Body of pancreas (tissue), 4 donors: ENCODE measurements at regions not wholly inside any gene's neighbourhood (a gene's known extent, or its start where the extent isn't known, plus 50 kb on each side); places are given as distances from the start of the nearest gene placed in this dataset.

ENCODE experiments used
- POLR2A ChIP-seq, 3 donors: fragments of 450-650 bp; IDR thresholded peaks; one replicate each; pipeline ENCODE4 v1.6.1; 2016; ENCODE audit warnings: antibody characterized with exemption in 3 of 3, mild to moderate bottlenecking in 2 of 3
- TF ChIP-seq, protein P1 (sequence below), 7 experiments: fragments of 450-650 bp in 4 of 7; fragments of 200-600 bp in 3 of 7; sonication (generic) in 3 of 7; IDR thresholded peaks; one replicate each; pipeline ENCODE4 v1.5.1; 2016 to 2019; ENCODE audit warnings: antibody characterized with exemption in 7 of 7

- TF ChIP-seq, protein P1, sequence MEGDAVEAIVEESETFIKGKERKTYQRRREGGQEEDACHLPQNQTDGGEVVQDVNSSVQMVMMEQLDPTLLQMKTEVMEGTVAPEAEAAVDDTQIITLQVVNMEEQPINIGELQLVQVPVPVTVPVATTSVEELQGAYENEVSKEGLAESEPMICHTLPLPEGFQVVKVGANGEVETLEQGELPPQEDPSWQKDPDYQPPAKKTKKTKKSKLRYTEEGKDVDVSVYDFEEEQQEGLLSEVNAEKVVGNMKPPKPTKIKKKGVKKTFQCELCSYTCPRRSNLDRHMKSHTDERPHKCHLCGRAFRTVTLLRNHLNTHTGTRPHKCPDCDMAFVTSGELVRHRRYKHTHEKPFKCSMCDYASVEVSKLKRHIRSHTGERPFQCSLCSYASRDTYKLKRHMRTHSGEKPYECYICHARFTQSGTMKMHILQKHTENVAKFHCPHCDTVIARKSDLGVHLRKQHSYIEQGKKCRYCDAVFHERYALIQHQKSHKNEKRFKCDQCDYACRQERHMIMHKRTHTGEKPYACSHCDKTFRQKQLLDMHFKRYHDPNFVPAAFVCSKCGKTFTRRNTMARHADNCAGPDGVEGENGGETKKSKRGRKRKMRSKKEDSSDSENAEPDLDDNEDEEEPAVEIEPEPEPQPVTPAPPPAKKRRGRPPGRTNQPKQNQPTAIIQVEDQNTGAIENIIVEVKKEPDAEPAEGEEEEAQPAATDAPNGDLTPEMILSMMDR (IDR thresholded peaks at IDR 0.05): no peak
- no peak for TF ChIP-seq POLR2A (IDR thresholded peaks at IDR 0.05)
Observed at GRCh38 chr18:39795350-39795749, 2159.7 kb upstream of the PIK3C3 start.
